IMR-90 (cell line): ENCODE measurements at regions not wholly inside any gene's neighbourhood (a gene's known extent, or its start where the extent isn't known, plus 50 kb on each side); places are given as distances from the start of the nearest gene placed in this dataset.

Experiments used
- ATAC-seq: fragments of 200-7000 bp; cut with Tn5 transposase; 2 replicates; pipeline ENCODE4 v1.9.1; 2020; ENCODE audit warnings: low read depth, mild to moderate bottlenecking, moderate library complexity
- BruUV-seq: library from RNA; stranded (reverse); fragments of 400-500 nt; replicated peaks from 2 replicates; lab custom pipeline; 2021; lab: Mats Ljungman, UMichigan
- CTCF ChIA-PET: fragments of 300-600 bp; formaldehyde crosslinking; extraction: SDS; loops from one replicate; lab custom pipeline; 2021; ENCODE audit warnings: antibody characterized with exemption; lab: Yijun Ruan, JAX
- POLR2A ChIA-PET: fragments of 300-600 bp; sonication (Branson Sonifier 250); formaldehyde crosslinking; loops from one replicate; lab custom pipeline; 2022; ENCODE audit warnings: antibody characterized with exemption; ENCODE audit not compliant: unreplicated experiment; lab: Charles Lee
- DNase-seq: peaks from one replicate; pipeline ENCODE4 v3.0.0; 2013
- H2AFZ ChIP-seq: replicated peaks from 2 replicates; pipeline ENCODE3; 2013; ENCODE audit warnings: low read length, mild to moderate bottlenecking; ENCODE audit not compliant: poor library complexity
- H2AK5ac ChIP-seq: 2 replicates; pipeline ENCODE4 v1.6.1; 2013; ENCODE audit warnings: low read depth, low read length, inconsistent platforms
- H2AK9ac ChIP-seq: replicated peaks from 2 replicates; pipeline ENCODE3; 2013; ENCODE audit warnings: mild to moderate bottlenecking, low read depth, low read length, moderate library complexity; ENCODE audit not compliant: poor library complexity
- H2BK120ac ChIP-seq: 2 replicates; pipeline ENCODE4 v1.6.1; 2013; ENCODE audit warnings: low read depth, low read length, inconsistent platforms
- H2BK15ac ChIP-seq: 3 replicates; pipeline ENCODE4 v1.6.1; 2013; ENCODE audit warnings: low read depth, low read length, inconsistent platforms
- H2BK20ac ChIP-seq: 2 replicates; pipeline ENCODE4 v1.6.1; 2013; ENCODE audit warnings: low read depth, mild to moderate bottlenecking, inconsistent platforms, low read length, moderate library complexity
- H2BK5ac ChIP-seq: 2 replicates; pipeline ENCODE4 v1.6.1; 2013; ENCODE audit warnings: mild to moderate bottlenecking, low read depth, low read length, inconsistent platforms; ENCODE audit not compliant: poor library complexity, severe bottlenecking
- H3K14ac ChIP-seq: replicated peaks from 2 replicates; pipeline ENCODE4 v1.6.1; 2013; ENCODE audit warnings: low read depth, low read length, inconsistent platforms
- H3K18ac ChIP-seq: 2 replicates; pipeline ENCODE4 v1.6.1; 2013; ENCODE audit warnings: low read depth, low read length, control low read depth
- H3K23ac ChIP-seq: 2 replicates; pipeline ENCODE4 v1.6.1; 2013; ENCODE audit warnings: low read depth, low read length, inconsistent platforms
- H3K27ac ChIP-seq: 2 replicates; pipeline ENCODE4 v1.5.1; 2013; ENCODE audit warnings: mild to moderate bottlenecking, control low read depth, low read length; ENCODE audit not compliant: insufficient read depth
- H3K27me3 ChIP-seq: 2 replicates; pipeline ENCODE4 v1.6.1; 2013; ENCODE audit warnings: low read length; ENCODE audit not compliant: control insufficient read depth, insufficient read depth
- H3K36me3 ChIP-seq: 2 replicates; pipeline ENCODE4 v1.6.1; 2013; ENCODE audit warnings: low read length, mixed read lengths; ENCODE audit not compliant: control insufficient read depth, insufficient read depth
- H3K4ac ChIP-seq: 2 replicates; pipeline ENCODE4 v1.6.1; 2013; ENCODE audit warnings: low read depth, low read length, inconsistent platforms
- H3K4me1 ChIP-seq: 2 replicates; pipeline ENCODE4 v1.6.1; 2013; ENCODE audit warnings: low read length, mixed read lengths; ENCODE audit not compliant: control insufficient read depth, insufficient read depth
- H3K4me2 ChIP-seq: 2 replicates; pipeline ENCODE4 v1.6.1; 2013; ENCODE audit warnings: low read depth, mild to moderate bottlenecking, control low read depth, low read length, moderate library complexity
- H3K4me3 ChIP-seq: 2 replicates; pipeline ENCODE4 v1.5.1; 2013; ENCODE audit warnings: low read depth, mild to moderate bottlenecking, control low read depth, low read length, moderate library complexity; ENCODE audit not compliant: insufficient read depth
- H3K56ac ChIP-seq: 2 replicates; pipeline ENCODE4 v1.6.1; 2013; ENCODE audit warnings: low read length, inconsistent platforms; ENCODE audit not compliant: insufficient read depth; ENCODE audit errors: extremely low read depth
- H3K79me1 ChIP-seq, 2 experiments: 2 replicates each; pipeline ENCODE4 v1.6.1; 2013; ENCODE audit warnings: low read length in 2 of 2, inconsistent platforms in 1 of 2, low read depth in 1 of 2
- H3K9ac ChIP-seq: 2 replicates; pipeline ENCODE4 v1.6.1; 2013; ENCODE audit warnings: low read depth, low read length, control low read depth
- H3K9me1 ChIP-seq: 2 replicates; pipeline ENCODE4 v1.6.1; 2013; ENCODE audit warnings: low read length, inconsistent platforms; ENCODE audit not compliant: insufficient read depth
- H3K9me3 ChIP-seq: 2 replicates; pipeline ENCODE4 v1.6.1; 2013; ENCODE audit warnings: low read length; ENCODE audit not compliant: control insufficient read depth, insufficient read depth
- H4K20me1 ChIP-seq: 2 replicates; pipeline ENCODE4 v1.6.1; 2013; ENCODE audit warnings: low read length, inconsistent platforms; ENCODE audit not compliant: insufficient read depth
- H4K5ac ChIP-seq: 2 replicates; pipeline ENCODE4 v1.6.1; 2013; ENCODE audit warnings: mild to moderate bottlenecking, low read depth, low read length, control low read depth
- H4K8ac ChIP-seq, 2 experiments: 2 replicates each; pipeline ENCODE4 v1.6.1; 2013; ENCODE audit warnings: low read depth in 2 of 2, low read length in 2 of 2, control low read depth in 1 of 2, inconsistent platforms in 1 of 2
- H4K91ac ChIP-seq: 2 replicates; pipeline ENCODE4 v1.6.1; 2013; ENCODE audit warnings: low read depth, low read length, inconsistent platforms; ENCODE audit not compliant: insufficient read depth
- BHLHE40 ChIP-seq: fragments of 150-350 bp; IDR thresholded peaks from 2 replicates; pipeline ENCODE4 v1.6.1; 2016; ENCODE audit warnings: mild to moderate bottlenecking, low read depth, low read length
- CEBPB ChIP-seq: IDR thresholded peaks from 2 replicates; pipeline ENCODE4 v1.6.1; 2012; ENCODE audit warnings: low read depth, low read length, improper control_type of control experiment
- CHD1 ChIP-seq: IDR thresholded peaks from 2 replicates; pipeline ENCODE4 v1.6.1; 2012; ENCODE audit warnings: low read depth, low read length, improper control_type of control experiment
- CTCF ChIP-seq: conservative IDR thresholded peaks from 2 replicates; pipeline ENCODE4 v1.5.1; 2012; ENCODE audit warnings: mild to moderate bottlenecking, low read depth, low read length, improper control_type of control experiment
- ELK1 ChIP-seq: fragments of 150-350 bp; IDR thresholded peaks from 2 replicates; pipeline ENCODE4 v1.6.1; 2016; ENCODE audit warnings: low read depth, mild to moderate bottlenecking, low read length, moderate library complexity, borderline replicate concordance
- FOS ChIP-seq: fragments of 150-350 bp; IDR thresholded peaks from 2 replicates; pipeline ENCODE4 v1.6.1; 2016; ENCODE audit warnings: low read depth, low read length
- MAFK ChIP-seq: IDR thresholded peaks from 2 replicates; pipeline ENCODE4 v1.6.1; 2012; ENCODE audit warnings: low read depth, low read length, improper control_type of control experiment
- MAZ ChIP-seq: IDR thresholded peaks from 2 replicates; pipeline ENCODE4 v1.6.1; 2012; ENCODE audit warnings: low read depth, mild to moderate bottlenecking, low read length, improper control_type of control experiment, moderate library complexity, borderline replicate concordance
- MXI1 ChIP-seq: IDR thresholded peaks from 2 replicates; pipeline ENCODE4 v1.6.1; 2012; ENCODE audit warnings: low read depth, mild to moderate bottlenecking, low read length, moderate library complexity, borderline replicate concordance
- NFE2L2 ChIP-seq: fragments of 150-350 bp; IDR thresholded peaks from 2 replicates; pipeline ENCODE4 v1.6.1; 2016; ENCODE audit warnings: low read depth, mild to moderate bottlenecking, low read length
- POLR2A ChIP-seq: IDR thresholded peaks from 2 replicates; pipeline ENCODE4 v1.6.1; 2012; ENCODE audit warnings: mild to moderate bottlenecking, low read depth, low read length
- RAD21 ChIP-seq: IDR thresholded peaks from 2 replicates; pipeline ENCODE4 v1.6.1; 2012; ENCODE audit warnings: low read length, improper control_type of control experiment
- RCOR1 ChIP-seq: IDR thresholded peaks from 2 replicates; pipeline ENCODE4 v1.6.1; 2012; ENCODE audit warnings: mild to moderate bottlenecking, low read length, improper control_type of control experiment; ENCODE audit not compliant: insufficient replicate concordance
- RFX5 ChIP-seq: IDR thresholded peaks from 2 replicates; pipeline ENCODE4 v1.8.0; 2012; ENCODE audit warnings: low read depth, mild to moderate bottlenecking, low read length, moderate library complexity
- SMC3 ChIP-seq: fragments of 150-350 bp; IDR thresholded peaks from 2 replicates; pipeline ENCODE4 v1.6.1; 2016; ENCODE audit warnings: low read depth, mild to moderate bottlenecking, antibody characterized with exemption, low read length, moderate library complexity
- USF2 ChIP-seq: fragments of 150-350 bp; IDR thresholded peaks from 2 replicates; pipeline ENCODE4 v1.6.1; 2017; ENCODE audit warnings: mild to moderate bottlenecking, antibody characterized with exemption, low read length, low read depth
- WGBS, 2 experiments: methylation state at CpG; one replicate each; pipeline versions ENCODE4 v1.1.5 to v1.1.7; 2013; ENCODE audit warnings: missing lambda C conversion rate in 2 of 2; ENCODE audit not compliant: insufficient read length in 1 of 2; ENCODE audit errors: extremely low coverage in 2 of 2; 5-methylcytosine and 5-hydroxymethylcytosine counted together
- dilution Hi-C: fragments of 300-500 bp; cut with HindIII; formaldehyde crosslinking; loops from one replicate; pipeline ENCODE4 v1.14.3; 2018; ENCODE audit warnings: low sequenced_read_pairs; ENCODE audit not compliant: unreplicated experiment
- in situ Hi-C: fragments of 300-500 bp; cut with MboI; formaldehyde crosslinking; loops from 3 replicates; pipeline ENCODE4 v1.14.3; 2019; ENCODE audit warnings: low sequenced_read_pairs, inconsistent platforms, mixed read lengths
- intact Hi-C: fragments of 100-400 bp; cut with micrococcal nuclease; formaldehyde crosslinking; loops from 2 replicates; pipeline ENCODE4 v1.10.0; 2022

GRCh38 chr16:26301516-26301915 is 609.8 kb downstream of the HS3ST4 start:
- Histone ChIP-seq H3K9me3 (peaks cover 6% of the 10 kb centered on the region), H3K4me3 (no peak overlapping the region), H4K20me1 (no peaks in the 10 kb centered on the region), H3K9ac (no peak overlapping the region), H2BK5ac (no peak overlapping the region), H4K91ac (no peak overlapping the region), H3K36me3 (no peaks in the 10 kb centered on the region), H3K9me1 (no peaks in the 10 kb centered on the region), H2AK9ac (no peak overlapping the region), H3K14ac (no peak overlapping the region), H3K27ac (no peak overlapping the region), H3K23ac (no peak overlapping the region), H3K4me1 (no peaks in the 10 kb centered on the region), H2BK15ac (no peak overlapping the region), H2BK20ac (no peak overlapping the region), H4K5ac (no peak overlapping the region), H2AK5ac (no peak overlapping the region), H2AFZ (no peak overlapping the region), H3K56ac (no peak overlapping the region), H3K4ac (no peak overlapping the region), H4K8ac (no peak overlapping the region), H3K79me1 (no peaks in the 10 kb centered on the region), H3K4me2 (no peak overlapping the region), H3K27me3 (no peaks in the 10 kb centered on the region), H2BK120ac (no peak overlapping the region), H3K18ac (no peak overlapping the region)
- CTCF ChIA-PET, result interaction anchor here (0.6 kb wide), 1 partner anchor 809 kb away, joined by 3 read pairs; no protein-coding TSS in a partner anchor
- DNase-seq (no peak), ATAC-seq (no peak)
- no TSS peak for BruUV-seq
- intact Hi-C loops (no loop called here), dilution Hi-C loops (no loop called here), in situ Hi-C loops (no loop called here)
- TF ChIP-seq CHD1, result no peak
- no peak for TF ChIP-seq USF2
- no peak for TF ChIP-seq MAFK
- no peak for TF ChIP-seq ELK1
- no peak for TF ChIP-seq CEBPB
- TF ChIP-seq RFX5, result no peak
- TF ChIP-seq RAD21, result no peak
- TF ChIP-seq SMC3, result no peak
- no peak for TF ChIP-seq NFE2L2
- no peak for TF ChIP-seq FOS
- TF ChIP-seq MXI1, result no peak
- TF ChIP-seq MAZ, result no peak
- no peak for TF ChIP-seq BHLHE40
- TF ChIP-seq CTCF, result no peak
- no peak for TF ChIP-seq POLR2A
- no peak for TF ChIP-seq RCOR1
- POLR2A ChIA-PET, result no interaction called here
- no CpG with 5 or more reads among the region's 2 CpGs for WGBS, 2 experiments
